ENCODE measurements at regions not wholly inside any gene's neighbourhood (a gene's known extent, or its start where the extent isn't known, plus 50 kb on each side); places are given as distances from the start of the nearest gene placed in this dataset.

DNA sequence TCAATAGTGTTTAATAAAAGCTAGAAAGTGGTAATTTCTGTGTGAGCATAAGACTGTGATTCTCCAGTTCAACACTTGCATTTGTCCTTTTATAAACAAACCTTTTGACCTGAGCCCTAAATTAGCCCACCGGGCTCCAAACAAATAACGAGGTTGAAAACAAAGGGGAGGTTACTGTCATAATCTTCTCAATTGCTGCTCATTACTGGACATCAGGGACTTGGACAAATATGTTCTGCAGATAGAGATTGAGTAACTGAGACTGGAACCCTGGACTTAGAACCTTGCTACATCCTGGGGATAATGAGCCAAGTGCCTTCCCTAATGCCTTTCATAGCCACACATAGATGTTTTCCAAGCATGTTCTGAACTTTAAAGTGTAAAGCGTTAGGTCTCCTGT, 84.2 kb upstream of the PCSK2 start:
- Histone ChIP-seq H3K36me3 (ENCODE audit: insufficient read depth, low read length) (no peaks in the 10 kb centered on the region), H3F3A (ENCODE audit: insufficient read depth, low read length, poor library complexity, severe bottlenecking) (no peaks in the 10 kb centered on the region), H3K27me3 (ENCODE audit: insufficient read depth, low read depth, low read length) (no peaks in the 10 kb centered on the region), H3K9me3 (ENCODE audit: low read length) (no peaks in the 10 kb centered on the region), H2AFZ (ENCODE audit: low read depth, low read length) (no peak overlapping the region), H3K9ac (ENCODE audit: low read length) (no peak overlapping the region), H3K4me3 (ENCODE audit: low read length) (no peak overlapping the region), H4K20me1 (ENCODE audit: insufficient read depth) (no peaks in the 10 kb centered on the region), H3K4me2 (ENCODE audit: low read length) (no peak overlapping the region), H3K9me2 (ENCODE audit: insufficient read depth, low read length) (no peaks in the 10 kb centered on the region), H3K79me2 (replicated peaks; ENCODE audit: insufficient read depth, low read length) (no peaks in the 10 kb centered on the region), H3K27ac (ENCODE audit: low read length) (no peak overlapping the region)
- TF ChIP-seq RAD21 (conservative IDR thresholded peaks at IDR 0.05) (no peak), EZH2 (IDR thresholded peaks at IDR 0.05; ENCODE audit: borderline replicate concordance, insufficient read depth, low read length, poor library complexity, severe bottlenecking) (no peak), EP300 (conservative IDR thresholded peaks at IDR 0.05; ENCODE audit: poor library complexity, severe bottlenecking) (no peak), SMC3 (conservative IDR thresholded peaks at IDR 0.05; ENCODE audit: poor library complexity) (no peak), TAF1 (IDR thresholded peaks at IDR 0.05; ENCODE audit: low read depth) (no peak), POLR2AphosphoS5 (IDR thresholded peaks at IDR 0.05) (no peak), MXI1 (conservative IDR thresholded peaks at IDR 0.05; ENCODE audit: poor library complexity, severe bottlenecking) (no peak), REST (IDR thresholded peaks at IDR 0.05; ENCODE audit: borderline replicate concordance) (no peak)
- TF ChIP-seq, protein P1, sequence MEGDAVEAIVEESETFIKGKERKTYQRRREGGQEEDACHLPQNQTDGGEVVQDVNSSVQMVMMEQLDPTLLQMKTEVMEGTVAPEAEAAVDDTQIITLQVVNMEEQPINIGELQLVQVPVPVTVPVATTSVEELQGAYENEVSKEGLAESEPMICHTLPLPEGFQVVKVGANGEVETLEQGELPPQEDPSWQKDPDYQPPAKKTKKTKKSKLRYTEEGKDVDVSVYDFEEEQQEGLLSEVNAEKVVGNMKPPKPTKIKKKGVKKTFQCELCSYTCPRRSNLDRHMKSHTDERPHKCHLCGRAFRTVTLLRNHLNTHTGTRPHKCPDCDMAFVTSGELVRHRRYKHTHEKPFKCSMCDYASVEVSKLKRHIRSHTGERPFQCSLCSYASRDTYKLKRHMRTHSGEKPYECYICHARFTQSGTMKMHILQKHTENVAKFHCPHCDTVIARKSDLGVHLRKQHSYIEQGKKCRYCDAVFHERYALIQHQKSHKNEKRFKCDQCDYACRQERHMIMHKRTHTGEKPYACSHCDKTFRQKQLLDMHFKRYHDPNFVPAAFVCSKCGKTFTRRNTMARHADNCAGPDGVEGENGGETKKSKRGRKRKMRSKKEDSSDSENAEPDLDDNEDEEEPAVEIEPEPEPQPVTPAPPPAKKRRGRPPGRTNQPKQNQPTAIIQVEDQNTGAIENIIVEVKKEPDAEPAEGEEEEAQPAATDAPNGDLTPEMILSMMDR (IDR thresholded peaks at IDR 0.05; ENCODE audit: poor library complexity, severe bottlenecking) = no peak

DNA sequence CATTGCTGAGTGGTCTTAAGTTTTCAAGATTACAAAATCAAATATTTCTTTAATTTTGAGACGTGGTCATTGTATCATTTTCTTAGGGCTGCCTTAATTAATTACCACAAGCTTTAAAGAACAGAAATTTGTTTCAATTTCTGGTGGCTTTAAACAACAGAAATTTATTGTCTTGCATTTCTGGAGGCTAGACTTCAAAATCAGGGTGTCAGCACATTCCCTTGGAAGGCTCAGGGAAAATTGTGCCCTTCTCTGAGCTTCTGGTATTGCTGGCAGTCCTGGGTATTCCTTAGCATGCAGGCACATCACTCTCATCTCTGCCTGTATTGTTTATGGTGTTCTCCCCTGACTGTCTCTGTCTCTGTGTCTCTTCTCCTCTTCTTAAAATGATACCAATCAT, 76.0 kb upstream of the PCSK2 start:
- Histone ChIP-seq H3K27ac (ENCODE audit: low read length) (no peak overlapping the region), H3K4me3 (ENCODE audit: low read length) (no peak overlapping the region), H3K36me3 (ENCODE audit: insufficient read depth, low read length) (no peaks in the 10 kb centered on the region), H2AFZ (ENCODE audit: low read depth, low read length) (no peak overlapping the region), H3K79me2 (replicated peaks; ENCODE audit: insufficient read depth, low read length) (no peaks in the 10 kb centered on the region), H3K9ac (ENCODE audit: low read length) (no peak overlapping the region), H4K20me1 (ENCODE audit: insufficient read depth) (no peaks in the 10 kb centered on the region), H3K9me3 (ENCODE audit: low read length) (no peaks in the 10 kb centered on the region), H3F3A (ENCODE audit: insufficient read depth, low read length, poor library complexity, severe bottlenecking) (no peaks in the 10 kb centered on the region), H3K4me2 (ENCODE audit: low read length) (no peak overlapping the region), H3K9me2 (ENCODE audit: insufficient read depth, low read length) (no peaks in the 10 kb centered on the region), H3K27me3 (ENCODE audit: insufficient read depth, low read depth, low read length) (no peaks in the 10 kb centered on the region)
- no peak for TF ChIP-seq POLR2AphosphoS5 (IDR thresholded peaks at IDR 0.05)
- TF ChIP-seq TAF1 (IDR thresholded peaks at IDR 0.05; ENCODE audit: low read depth) = no peak
- no peak for TF ChIP-seq SMC3 (conservative IDR thresholded peaks at IDR 0.05; ENCODE audit: poor library complexity)
- TF ChIP-seq EZH2 (IDR thresholded peaks at IDR 0.05; ENCODE audit: borderline replicate concordance, insufficient read depth, low read length, poor library complexity, severe bottlenecking) = no peak
- no peak for TF ChIP-seq EP300 (conservative IDR thresholded peaks at IDR 0.05; ENCODE audit: poor library complexity, severe bottlenecking)
- TF ChIP-seq, protein P1 (IDR thresholded peaks at IDR 0.05; ENCODE audit: poor library complexity, severe bottlenecking) = no peak
- TF ChIP-seq MXI1 (conservative IDR thresholded peaks at IDR 0.05; ENCODE audit: poor library complexity, severe bottlenecking) = no peak
- TF ChIP-seq RAD21 (conservative IDR thresholded peaks at IDR 0.05) = no peak
- TF ChIP-seq REST (IDR thresholded peaks at IDR 0.05; ENCODE audit: borderline replicate concordance) = no peak
